ENCODE measurements at regions not wholly inside any gene's neighbourhood (a gene's known extent, or its start where the extent isn't known, plus 50 kb on each side); places are given as distances from the start of the nearest gene placed in this dataset.

DNA sequence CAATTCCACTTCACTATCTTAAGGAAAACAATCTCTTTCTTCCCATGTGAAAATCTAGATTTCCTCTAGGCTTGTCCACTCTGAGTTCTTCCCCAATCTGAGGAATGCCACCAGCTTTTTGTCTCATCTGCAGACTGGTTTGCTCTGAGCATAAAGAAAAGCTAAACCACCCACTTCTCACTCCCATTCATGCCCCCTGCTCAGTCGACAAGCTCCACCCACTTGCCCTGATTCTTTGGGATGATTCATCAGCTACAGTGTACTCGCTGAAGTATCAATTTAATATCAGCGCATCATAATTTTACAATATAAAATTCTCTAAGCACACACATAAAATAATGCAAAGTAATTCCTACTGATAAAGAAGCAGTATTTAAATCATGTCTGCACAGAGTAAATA lies 209.1 kb downstream of the GRIN2B start:
- H3K4me3 ChIP-seq (ENCODE audit: low read length): no peak overlapping the region
- DNase-seq (ENCODE audit: low read depth): no peak
- TF ChIP-seq, protein P1, sequence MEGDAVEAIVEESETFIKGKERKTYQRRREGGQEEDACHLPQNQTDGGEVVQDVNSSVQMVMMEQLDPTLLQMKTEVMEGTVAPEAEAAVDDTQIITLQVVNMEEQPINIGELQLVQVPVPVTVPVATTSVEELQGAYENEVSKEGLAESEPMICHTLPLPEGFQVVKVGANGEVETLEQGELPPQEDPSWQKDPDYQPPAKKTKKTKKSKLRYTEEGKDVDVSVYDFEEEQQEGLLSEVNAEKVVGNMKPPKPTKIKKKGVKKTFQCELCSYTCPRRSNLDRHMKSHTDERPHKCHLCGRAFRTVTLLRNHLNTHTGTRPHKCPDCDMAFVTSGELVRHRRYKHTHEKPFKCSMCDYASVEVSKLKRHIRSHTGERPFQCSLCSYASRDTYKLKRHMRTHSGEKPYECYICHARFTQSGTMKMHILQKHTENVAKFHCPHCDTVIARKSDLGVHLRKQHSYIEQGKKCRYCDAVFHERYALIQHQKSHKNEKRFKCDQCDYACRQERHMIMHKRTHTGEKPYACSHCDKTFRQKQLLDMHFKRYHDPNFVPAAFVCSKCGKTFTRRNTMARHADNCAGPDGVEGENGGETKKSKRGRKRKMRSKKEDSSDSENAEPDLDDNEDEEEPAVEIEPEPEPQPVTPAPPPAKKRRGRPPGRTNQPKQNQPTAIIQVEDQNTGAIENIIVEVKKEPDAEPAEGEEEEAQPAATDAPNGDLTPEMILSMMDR (conservative IDR thresholded peaks at IDR 0.05; ENCODE audit: low read depth, low read length): no peak

DNA sequence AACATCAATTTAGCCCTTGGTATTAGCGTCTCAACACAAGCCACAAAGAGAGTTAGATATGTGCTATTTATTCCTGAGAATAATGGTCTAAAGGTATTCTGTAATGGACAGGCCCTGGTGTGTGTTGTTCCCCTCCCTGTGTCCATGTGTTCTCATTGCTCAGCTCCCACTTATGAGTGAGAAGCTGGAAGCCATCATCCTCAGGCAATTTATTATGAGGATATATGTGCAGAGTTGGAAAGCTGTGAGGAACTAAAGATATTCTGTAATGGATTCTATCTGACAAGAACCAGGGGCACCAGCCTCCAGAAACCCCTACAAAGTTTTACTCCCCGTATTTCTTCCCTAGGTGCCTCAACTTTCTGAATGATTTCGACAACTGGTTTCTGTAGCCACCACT lies 210.8 kb downstream of the GRIN2B start:
- no peak overlapping the region for H3K4me3 ChIP-seq (ENCODE audit: low read length)
- TF ChIP-seq, protein P1 (conservative IDR thresholded peaks at IDR 0.05; ENCODE audit: low read depth, low read length): no peak
- DNase-seq (ENCODE audit: low read depth): no peak

DNA sequence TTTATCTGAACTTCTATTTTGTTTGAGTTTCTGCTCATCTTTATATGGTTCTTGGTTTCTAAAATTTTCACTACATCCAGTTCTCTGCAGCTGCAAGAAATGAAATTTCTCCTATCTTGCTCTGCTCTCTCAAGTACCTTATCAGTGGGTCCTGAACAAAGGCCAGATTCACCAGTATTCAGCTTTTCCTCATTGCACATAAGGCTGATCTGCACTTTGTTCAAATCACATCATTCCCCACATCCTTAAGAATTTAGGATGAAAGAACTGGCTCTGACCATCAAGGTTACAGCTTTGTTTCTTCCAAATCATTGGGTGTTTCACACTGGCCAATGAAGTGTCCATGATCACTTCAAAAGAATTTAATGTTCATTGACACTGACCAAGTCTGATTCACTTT lies 211.4 kb downstream of the GRIN2B start:
- no peak for DNase-seq (ENCODE audit: low read depth)
- TF ChIP-seq, protein P1 (conservative IDR thresholded peaks at IDR 0.05; ENCODE audit: low read depth, low read length): no peak
- H3K4me3 ChIP-seq (ENCODE audit: low read length): no peak overlapping the region

DNA sequence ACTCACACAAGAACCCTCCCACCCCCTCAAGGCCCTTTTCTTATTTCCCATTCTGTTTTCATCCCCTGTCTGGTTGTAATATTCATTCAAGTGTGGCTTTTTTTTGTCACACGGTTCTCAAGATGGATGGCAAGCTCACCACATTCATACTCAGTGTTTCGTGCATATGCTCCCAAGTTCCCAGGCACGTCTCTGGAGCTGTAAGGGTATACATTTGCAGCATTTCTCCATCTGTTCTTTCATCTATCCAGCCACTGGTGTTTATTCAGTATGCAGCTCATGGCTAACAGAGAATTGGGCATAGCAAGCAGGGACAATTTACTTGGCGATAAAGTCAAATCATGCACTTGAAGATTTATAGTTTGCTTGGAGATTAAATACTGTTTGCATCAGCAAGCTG lies 212.1 kb downstream of the GRIN2B start:
- TF ChIP-seq, protein P1 (conservative IDR thresholded peaks at IDR 0.05; ENCODE audit: low read depth, low read length): no peak
- no peak for DNase-seq (ENCODE audit: low read depth)
- H3K4me3 ChIP-seq (ENCODE audit: low read length): no peak overlapping the region

DNA sequence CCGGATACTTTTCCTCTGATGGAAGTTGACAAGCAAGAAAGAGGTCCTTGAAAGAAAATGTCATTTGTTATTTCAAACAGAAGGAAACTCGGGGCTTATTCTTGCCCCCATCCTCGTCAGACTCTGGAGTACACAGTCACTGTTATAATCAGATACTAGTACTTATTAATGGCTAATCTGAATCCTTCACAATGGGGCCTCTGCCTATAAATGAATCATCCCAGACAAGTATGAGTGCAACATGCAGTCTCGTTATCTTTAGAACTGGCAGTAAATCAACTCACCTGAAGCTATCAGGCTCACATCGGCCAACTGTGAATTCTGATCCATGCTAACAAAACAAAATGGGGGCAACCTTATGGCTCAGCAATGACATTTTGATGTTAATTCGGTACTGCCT lies 216.7 kb downstream of the GRIN2B start:
- TF ChIP-seq, protein P1 (conservative IDR thresholded peaks at IDR 0.05; ENCODE audit: low read depth, low read length): no peak
- DNase-seq (ENCODE audit: low read depth): no peak
- H3K4me3 ChIP-seq (ENCODE audit: low read length): no peak overlapping the region

DNA sequence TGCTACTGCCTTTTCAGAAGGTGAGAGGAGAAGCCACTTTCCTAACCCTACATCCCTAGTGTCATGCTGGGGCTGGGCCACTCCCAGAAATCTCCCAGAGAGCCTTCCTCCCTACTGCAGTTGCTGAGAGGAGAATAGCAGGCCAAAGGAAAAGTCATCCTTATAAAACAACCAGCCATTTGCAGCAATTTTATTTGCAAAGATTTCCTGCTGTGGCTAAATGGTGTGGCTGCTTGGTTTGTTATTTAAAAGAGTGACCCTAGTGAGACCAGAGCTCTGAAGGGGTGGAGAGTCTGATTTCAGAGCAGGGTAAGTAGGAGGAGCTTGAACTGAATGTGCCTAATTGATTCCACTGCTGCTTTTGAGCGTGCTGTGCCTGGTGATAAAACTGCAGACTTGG lies 232.0 kb downstream of the GRIN2B start:
- DNase-seq (ENCODE audit: low read depth): no peak
- H3K4me3 ChIP-seq (ENCODE audit: low read length): no peak overlapping the region
- TF ChIP-seq, protein P1 (conservative IDR thresholded peaks at IDR 0.05; ENCODE audit: low read depth, low read length): no peak

DNA sequence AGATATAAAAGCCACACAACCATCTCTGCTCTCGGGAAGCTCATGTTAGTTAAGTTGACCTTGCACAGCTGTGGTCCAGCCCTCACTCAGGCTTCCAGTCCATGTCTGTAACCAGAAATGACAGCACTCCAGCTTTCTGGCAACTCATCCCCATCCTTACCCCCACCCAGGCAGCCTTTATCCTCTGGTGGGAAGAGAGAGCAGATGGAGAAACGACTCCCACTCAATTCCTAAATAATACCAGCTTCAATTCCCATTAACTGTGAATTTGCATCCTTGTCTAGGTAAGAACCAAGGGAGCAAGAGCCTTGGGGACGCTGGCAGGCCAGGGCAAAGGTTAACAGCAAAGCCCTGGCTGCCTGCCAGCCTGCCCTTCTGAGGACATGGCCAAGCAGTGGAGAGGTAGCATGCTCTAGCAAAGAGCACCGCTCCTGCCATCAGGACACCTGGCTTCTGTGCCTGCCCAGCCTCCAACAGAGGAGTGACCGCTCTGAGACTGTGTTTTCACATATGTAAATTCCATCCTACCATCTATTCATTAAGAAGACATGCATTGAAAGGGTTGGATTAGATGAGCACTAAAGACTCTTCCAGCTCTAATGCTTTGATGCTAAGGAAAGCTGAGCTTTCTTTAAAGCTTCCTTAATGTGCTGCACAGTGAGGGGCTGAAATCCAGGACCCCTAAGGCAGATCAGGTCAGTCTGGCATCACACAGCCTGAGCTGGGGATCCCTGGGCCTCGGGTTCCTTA lies 236.1 kb downstream of the GRIN2B start:
- H3K4me3 ChIP-seq (ENCODE audit: low read length): no peak overlapping the region
- no peak for DNase-seq (ENCODE audit: low read depth)
- TF ChIP-seq, protein P1 (conservative IDR thresholded peaks at IDR 0.05; ENCODE audit: low read depth, low read length): no peak
